HG03565 (cell line): ENCODE measurements at regions not wholly inside any gene's neighbourhood (a gene's known extent, or its start where the extent isn't known, plus 50 kb on each side); places are given as distances from the start of the nearest gene placed in this dataset.

Experiments used
- ATAC-seq: cut with Tn5 transposase; IDR thresholded peaks from one replicate; pipeline ENCODE4 v1.9.1; 2021; ENCODE audit warnings: mild to moderate bottlenecking, moderate library complexity; ENCODE audit not compliant: unreplicated experiment

- ATAC-seq = no peak
Measured at GRCh38 chr1:96041470-96041869, 680.1 kb upstream of the PTBP2 start.

GRCh38 chr1:96048572-96049212 lies 672.9 kb upstream of the PTBP2 start:
- ATAC-seq = no peak

GRCh38 chr1:96049759-96050409 lies 671.7 kb upstream of the PTBP2 start:
- ATAC-seq = no peak

- ATAC-seq = no peak
Measured at GRCh38 chr1:96059276-96059675, 662.3 kb upstream of the PTBP2 start.

GRCh38 chr1:96059736-96060135 lies 661.8 kb upstream of the PTBP2 start:
- ATAC-seq = no peak

GRCh38 chr1:96060621-96061020 lies 661.0 kb upstream of the PTBP2 start:
- no peak for ATAC-seq

GRCh38 chr1:96072021-96072420 lies 649.6 kb upstream of the PTBP2 start:
- ATAC-seq = no peak

GRCh38 chr1:96073100-96073499 lies 648.5 kb upstream of the PTBP2 start:
- ATAC-seq = no peak

- ATAC-seq = no peak
Measured at GRCh38 chr1:96074422-96074821, 647.2 kb upstream of the PTBP2 start.

GRCh38 chr1:96074876-96075577 lies 646.6 kb upstream of the PTBP2 start:
- ATAC-seq = no peak

- ATAC-seq = no peak
Measured at GRCh38 chr1:96075704-96076455, 645.7 kb upstream of the PTBP2 start.

GRCh38 chr1:96076589-96076988 lies 645.0 kb upstream of the PTBP2 start:
- no peak for ATAC-seq

GRCh38 chr1:96079581-96079980 lies 642.0 kb upstream of the PTBP2 start:
- no peak for ATAC-seq

- no peak for ATAC-seq
Measured at GRCh38 chr1:96080925-96081324, 640.7 kb upstream of the PTBP2 start.

- ATAC-seq = no peak
Measured at GRCh38 chr1:96087719-96088118, 633.9 kb upstream of the PTBP2 start.

- no peak for ATAC-seq
Measured at GRCh38 chr1:96090134-96090533, 631.5 kb upstream of the PTBP2 start.

GRCh38 chr1:96095849-96096612 lies 625.6 kb upstream of the PTBP2 start:
- no peak for ATAC-seq

- no peak for ATAC-seq
Measured at GRCh38 chr1:96096613-96097321, 624.8 kb upstream of the PTBP2 start.

- no peak for ATAC-seq
Measured at GRCh38 chr1:96104506-96104905, 617.1 kb upstream of the PTBP2 start.

- ATAC-seq = no peak
Measured at GRCh38 chr1:96104906-96105305, 616.7 kb upstream of the PTBP2 start.
